ENCODE measurements at regions not wholly inside any gene's neighbourhood (a gene's known extent, or its start where the extent isn't known, plus 50 kb on each side); places are given as distances from the start of the nearest gene placed in this dataset.
A peak's percentile ranks its signal among the peaks of the same experiment; 100 is the strongest.

DNA sequence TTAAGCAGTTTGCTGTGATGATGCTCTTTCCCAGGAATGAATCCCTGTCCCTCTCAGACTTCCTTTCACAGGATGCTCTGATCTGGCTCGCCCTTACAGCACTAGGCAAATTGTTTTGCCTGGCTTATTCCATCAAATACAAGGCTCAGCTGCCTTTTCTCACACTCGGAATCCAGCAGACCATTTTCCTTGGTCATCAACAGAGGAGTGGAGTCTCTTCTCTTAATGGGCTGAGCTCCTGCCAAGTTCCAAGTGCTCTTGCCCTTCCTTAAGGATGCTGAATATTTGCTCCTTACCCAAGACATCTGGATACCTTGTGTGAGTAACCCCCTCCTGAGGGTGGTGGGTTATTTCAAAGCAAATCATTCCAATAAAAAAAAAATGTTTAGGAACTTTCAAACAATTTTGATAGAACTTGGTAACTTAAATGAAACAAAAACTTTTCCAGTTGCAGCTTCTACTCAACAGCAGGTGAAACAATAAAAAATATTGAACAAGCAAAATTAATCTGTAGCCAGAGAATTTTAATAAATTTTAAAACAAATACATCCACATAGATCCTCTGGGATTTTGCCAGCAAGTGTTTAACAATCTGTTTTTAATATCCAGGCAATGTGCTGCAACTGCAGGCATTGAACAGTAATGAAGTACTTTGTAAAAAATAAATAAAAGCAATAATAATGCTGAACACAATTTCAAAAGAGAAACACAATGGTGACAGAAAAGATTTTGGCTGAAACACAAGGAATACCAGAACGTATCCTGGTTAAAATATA is 264.0 kb upstream of the FAR2 start:
- DNase-seq: no peak

- no peak for DNase-seq
Measured at GRCh38 chr12:28885928-28886327, 263.1 kb upstream of the FAR2 start.

DNA sequence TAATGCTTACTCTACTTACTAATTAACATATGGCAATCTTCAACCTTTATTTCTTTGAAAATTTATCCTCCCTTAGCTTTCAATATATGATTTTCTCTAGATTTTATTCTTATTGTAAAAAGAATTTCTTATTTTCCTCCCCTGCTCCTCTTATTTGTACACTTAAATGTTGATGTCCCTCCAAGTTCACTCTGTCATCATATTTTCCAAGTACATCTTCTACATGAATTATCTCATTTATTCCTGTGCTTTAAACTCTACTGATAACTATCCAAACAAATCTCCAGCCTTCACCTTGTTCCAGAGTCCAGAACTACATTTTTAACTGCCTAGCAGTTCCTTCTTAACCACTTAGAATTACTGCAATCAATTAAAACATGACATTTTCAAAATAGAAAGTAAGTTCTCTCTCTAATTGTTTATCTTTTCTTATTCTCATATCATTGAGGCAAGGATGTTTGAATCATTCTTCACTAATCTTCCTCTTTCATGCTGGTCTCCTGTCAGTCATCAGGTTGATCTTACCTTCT is 261.6 kb upstream of the FAR2 start:
- no peak for DNase-seq

GRCh38 chr12:28890664-28891063 is 258.4 kb upstream of the FAR2 start:
- DNase-seq: no peak

GRCh38 chr12:28891126-28891525 is 258.0 kb upstream of the FAR2 start:
- DNase-seq: no peak

DNA sequence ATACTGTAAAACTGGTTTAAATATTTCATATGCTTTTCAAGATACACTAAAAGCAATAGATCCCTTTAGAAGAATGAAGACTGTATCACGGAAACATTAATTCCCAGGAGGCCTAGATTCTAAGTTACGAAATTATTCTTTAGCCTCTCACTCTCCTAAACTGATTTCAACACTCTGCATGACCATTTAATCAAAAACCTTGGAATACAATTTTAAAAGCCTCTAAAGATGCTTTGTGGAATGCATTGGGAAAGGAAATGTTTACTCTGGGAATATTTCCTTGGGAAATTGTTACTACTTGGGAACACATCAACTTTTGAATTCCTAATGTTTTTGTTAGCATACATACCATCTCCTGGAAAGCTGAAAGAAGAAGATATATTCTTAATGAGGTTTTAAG is 255.7 kb upstream of the FAR2 start:
- DNase-seq: no peak

- no peak for DNase-seq
Measured at GRCh38 chr12:28893856-28894255, 255.2 kb upstream of the FAR2 start.

DNA sequence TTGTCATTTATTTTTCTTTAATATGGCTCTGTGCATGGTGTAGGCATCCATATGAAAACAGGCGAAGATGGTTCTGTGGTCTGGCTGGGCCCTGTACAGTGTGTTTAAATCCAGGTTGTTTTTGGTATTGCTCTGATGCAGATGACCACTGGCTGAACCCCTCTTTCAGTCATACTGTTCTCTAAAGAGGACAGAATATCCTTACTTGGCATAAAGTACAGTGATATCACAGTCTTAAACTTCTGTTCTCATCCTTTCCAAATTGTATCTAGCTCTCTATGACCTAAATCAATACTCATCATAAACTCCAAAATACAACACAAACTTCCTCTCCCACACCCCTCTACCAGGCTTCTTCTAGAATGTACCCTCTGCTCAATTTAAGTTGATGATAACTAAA is 252.7 kb upstream of the FAR2 start:
- no peak for DNase-seq

GRCh38 chr12:28898038-28898437 is 251.0 kb upstream of the FAR2 start:
- no peak for DNase-seq

- DNase-seq: no peak
Measured at GRCh38 chr12:28899951-28900350, 249.1 kb upstream of the FAR2 start.

- DNase-seq: no peak
Measured at GRCh38 chr12:28905220-28905955, 243.7 kb upstream of the FAR2 start.

GRCh38 chr12:28908646-28909045 is 240.4 kb upstream of the FAR2 start:
- DNase-seq: no peak

DNA sequence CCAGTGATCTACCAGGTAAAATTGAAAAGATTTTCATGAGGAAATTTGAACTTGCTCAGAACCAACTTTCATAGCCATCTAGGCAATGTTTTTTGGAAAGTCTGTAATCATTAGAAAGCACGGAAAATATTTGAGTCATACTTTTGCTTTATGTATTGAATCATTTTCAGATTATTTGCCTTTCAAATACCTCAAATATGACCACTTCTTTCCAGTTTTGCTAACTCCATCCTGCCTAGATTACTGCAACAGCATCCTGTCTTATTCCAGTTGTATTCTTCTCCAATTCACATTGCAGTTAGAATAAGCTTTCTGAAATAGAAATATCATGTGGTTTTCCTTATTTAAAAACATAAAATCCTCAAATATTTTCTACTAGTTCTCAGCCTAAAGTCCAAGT is 239.8 kb upstream of the FAR2 start:
- DNase-seq: no peak

GRCh38 chr12:28925719-28926376 is 223.2 kb upstream of the FAR2 start:
- DNase-seq: no peak

DNA sequence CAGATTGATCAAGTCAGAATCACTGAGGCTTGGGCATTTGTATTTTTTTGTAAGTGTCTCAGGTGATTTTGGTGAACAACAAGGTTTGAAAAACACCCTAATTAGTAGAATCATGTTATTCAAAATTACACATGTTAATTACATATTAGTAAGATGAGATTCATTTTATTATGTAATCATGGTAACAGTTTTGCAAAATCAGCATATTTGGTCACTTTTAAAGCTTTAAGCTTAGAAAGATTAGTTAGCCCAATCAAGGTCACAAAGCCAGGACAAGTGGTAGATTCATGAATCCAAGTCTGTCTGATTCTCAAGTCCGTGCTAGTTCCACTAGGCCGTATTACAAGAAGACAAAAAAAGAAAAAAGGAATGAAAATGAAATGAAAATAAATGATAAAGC is 218.4 kb upstream of the FAR2 start:
- DNase-seq: no peak

DNA sequence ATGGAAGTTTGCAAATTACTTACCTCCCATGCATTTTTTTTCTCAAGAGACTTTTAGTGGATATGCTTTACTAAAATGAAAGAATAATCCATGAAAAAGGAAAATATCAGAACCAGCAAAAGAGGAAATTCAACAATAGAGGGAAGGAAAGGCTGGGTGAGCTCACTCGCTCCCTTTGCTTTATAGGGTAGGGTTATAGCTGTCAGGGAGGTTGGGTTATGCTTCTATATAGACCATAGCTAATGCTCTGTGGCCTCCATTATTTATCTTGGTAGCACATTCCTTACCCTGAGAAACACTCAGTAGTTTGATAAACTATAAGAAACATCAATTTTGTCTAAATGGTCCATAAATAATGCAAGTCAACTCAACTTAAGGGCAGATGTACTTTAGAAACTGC is 215.9 kb upstream of the FAR2 start:
- no peak for DNase-seq

GRCh38 chr12:28933864-28934527 is 215.1 kb upstream of the FAR2 start:
- DNase-seq: no peak

- no peak for DNase-seq
Measured at GRCh38 chr12:28936221-28936620, 212.9 kb upstream of the FAR2 start.

- no peak for DNase-seq
Measured at GRCh38 chr12:28936711-28937110, 212.4 kb upstream of the FAR2 start.

GRCh38 chr12:28937196-28937595 is 211.9 kb upstream of the FAR2 start:
- no peak for DNase-seq

DNA sequence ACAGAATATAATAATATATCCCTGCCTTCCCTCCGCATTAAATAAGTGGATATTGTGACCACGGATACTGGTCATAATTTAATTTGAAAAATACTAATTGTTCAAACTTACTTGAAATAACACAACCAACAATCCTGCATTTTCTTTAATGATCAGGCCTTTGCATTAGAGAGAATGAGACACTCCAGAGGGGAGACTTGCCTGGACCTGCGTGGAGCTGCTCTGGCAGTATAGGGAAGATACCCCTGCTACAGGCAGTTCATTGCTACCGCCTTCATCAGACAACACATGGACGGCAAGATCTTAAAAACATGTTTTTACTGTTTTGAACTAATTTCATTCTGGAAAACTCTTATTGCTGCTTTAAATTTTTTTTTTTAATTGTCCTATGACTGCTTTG is 211.0 kb upstream of the FAR2 start:
- no peak for DNase-seq

GRCh38 chr12:28938581-28939235 is 210.4 kb upstream of the FAR2 start:
- peak; percentile 17 for DNase-seq

Measured in right kidney (tissue), 1 donor.